ENCODE measurements at regions not wholly inside any gene's neighbourhood (a gene's known extent, or its start where the extent isn't known, plus 50 kb on each side); places are given as distances from the start of the nearest gene placed in this dataset.

GRCh38 chr18:30696201-30696600, 346.3 kb downstream of the DSC3 start:
- no peaks in the 10 kb centered on the region for H3K27me3 Mint-ChIP-seq
- Histone ChIP-seq H3K4me3 (ENCODE audit: control extremely low read depth in 1 of 5, extremely low read depth in 1 of 5, insufficient read depth in 1 of 5, low read depth in 2 of 5, low read length in 4 of 5) (no peak overlapping the region), H3K79me2 (ENCODE audit: control insufficient read depth, insufficient read depth, low read length) (no peaks in the 10 kb centered on the region), H2AFZ (ENCODE audit: insufficient read depth, low read depth, low read length, poor library complexity, severe bottlenecking) (no peak overlapping the region), H3K36me3 (replicated peaks in 1 of 2; ENCODE audit: control extremely low read depth in 1 of 2, control insufficient read depth in 1 of 2, extremely low read depth in 1 of 2, insufficient read depth in 2 of 2, low read length in 1 of 2) (no peaks in the 10 kb centered on the region), H4K20me1 (ENCODE audit: control insufficient read depth, insufficient read depth, low read length, poor library complexity, severe bottlenecking) (no peaks in the 10 kb centered on the region), H3K4me1 (ENCODE audit: control insufficient read depth in 2 of 2, insufficient read depth in 2 of 2, low read length in 2 of 2) (no peaks in the 10 kb centered on the region), H3K27me3 (replicated peaks in 1 of 4; ENCODE audit: control extremely low read depth in 1 of 4, control insufficient read depth in 3 of 4, insufficient read depth in 4 of 4, low read length in 3 of 4) (no peaks in the 10 kb centered on the region), H3K9me3 (ENCODE audit: control extremely low read depth in 1 of 3, control insufficient read depth in 2 of 3, insufficient read depth in 1 of 3, low read length in 2 of 3) (peaks cover 0 to 9% (median 0%) of the 10 kb centered on the region in 3 donors), H3K9ac (ENCODE audit: low read length) (no peak overlapping the region), H3K27ac (ENCODE audit: low read length in 2 of 2) (no peak overlapping the region), H3K4me2 (replicated peaks; ENCODE audit: low read depth, low read length, poor library complexity, severe bottlenecking) (no peak overlapping the region)
- 92% methylated on average over 5 of the region's 5 CpGs for WGBS (ENCODE audit: insufficient coverage)
- no peak overlapping the region for H3K27ac Mint-ChIP-seq
- CTCF ChIA-PET: no interaction called here
- intact Hi-C loops (cut with micrococcal nuclease): no loop called here
- DNase-seq: no peak
- H3K4me3 Mint-ChIP-seq: no peak overlapping the region
- no peak for ATAC-seq (ENCODE audit: low read depth)
- no peaks in the 10 kb centered on the region for H3K4me1 Mint-ChIP-seq
- POLR2A ChIA-PET: no interaction called here
- no peak for TF ChIP-seq EZH2 (IDR thresholded peaks at IDR 0.05; ENCODE audit: borderline replicate concordance, insufficient read depth, low read depth, low read length, poor library complexity, severe bottlenecking)
- TF ChIP-seq, protein P1, sequence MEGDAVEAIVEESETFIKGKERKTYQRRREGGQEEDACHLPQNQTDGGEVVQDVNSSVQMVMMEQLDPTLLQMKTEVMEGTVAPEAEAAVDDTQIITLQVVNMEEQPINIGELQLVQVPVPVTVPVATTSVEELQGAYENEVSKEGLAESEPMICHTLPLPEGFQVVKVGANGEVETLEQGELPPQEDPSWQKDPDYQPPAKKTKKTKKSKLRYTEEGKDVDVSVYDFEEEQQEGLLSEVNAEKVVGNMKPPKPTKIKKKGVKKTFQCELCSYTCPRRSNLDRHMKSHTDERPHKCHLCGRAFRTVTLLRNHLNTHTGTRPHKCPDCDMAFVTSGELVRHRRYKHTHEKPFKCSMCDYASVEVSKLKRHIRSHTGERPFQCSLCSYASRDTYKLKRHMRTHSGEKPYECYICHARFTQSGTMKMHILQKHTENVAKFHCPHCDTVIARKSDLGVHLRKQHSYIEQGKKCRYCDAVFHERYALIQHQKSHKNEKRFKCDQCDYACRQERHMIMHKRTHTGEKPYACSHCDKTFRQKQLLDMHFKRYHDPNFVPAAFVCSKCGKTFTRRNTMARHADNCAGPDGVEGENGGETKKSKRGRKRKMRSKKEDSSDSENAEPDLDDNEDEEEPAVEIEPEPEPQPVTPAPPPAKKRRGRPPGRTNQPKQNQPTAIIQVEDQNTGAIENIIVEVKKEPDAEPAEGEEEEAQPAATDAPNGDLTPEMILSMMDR (IDR thresholded peaks at IDR 0.05): no peak
- H3K9me3 Mint-ChIP-seq (ENCODE audit: insufficient read depth): no peaks in the 10 kb centered on the region

DNA sequence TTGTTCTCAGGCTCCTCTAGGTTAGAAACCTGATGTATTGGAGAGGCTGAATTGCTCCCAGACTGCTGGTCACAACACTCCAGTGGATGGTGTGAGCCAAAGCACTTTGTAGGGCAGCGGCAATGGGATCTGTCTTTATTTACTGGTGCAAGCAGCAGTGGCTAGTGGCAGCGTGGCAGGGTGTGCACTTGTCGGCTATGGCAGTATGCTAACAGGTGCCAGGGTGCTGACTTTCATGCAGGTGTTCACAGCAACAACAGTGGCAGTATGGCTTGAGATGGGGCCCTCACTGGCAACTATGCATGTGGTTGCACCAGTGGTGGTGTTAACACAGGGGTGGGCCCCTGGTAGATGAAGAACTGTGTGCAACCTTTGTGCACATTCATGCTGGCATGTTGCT, 347.8 kb downstream of the DSC3 start:
- DNase-seq (no peak), ATAC-seq (ENCODE audit: low read depth) (no peak)
- no peak overlapping the region for H3K9ac ChIP-seq (ENCODE audit: low read length)
- no peak overlapping the region for H3K4me3 Mint-ChIP-seq
- peaks cover 0 to 9% (median 0%) of the 10 kb centered on the region in 3 donors for H3K9me3 ChIP-seq (ENCODE audit: control extremely low read depth in 1 of 3, control insufficient read depth in 2 of 3, insufficient read depth in 1 of 3, low read length in 2 of 3)
- no peaks in the 10 kb centered on the region for H4K20me1 ChIP-seq (ENCODE audit: control insufficient read depth, insufficient read depth, low read length, poor library complexity, severe bottlenecking)
- H3K79me2 ChIP-seq (ENCODE audit: control insufficient read depth, insufficient read depth, low read length): no peaks in the 10 kb centered on the region
- no peaks in the 10 kb centered on the region for H3K9me3 Mint-ChIP-seq (ENCODE audit: insufficient read depth)
- no peak overlapping the region for H2AFZ ChIP-seq (ENCODE audit: insufficient read depth, low read depth, low read length, poor library complexity, severe bottlenecking)
- TF ChIP-seq, protein P1 (IDR thresholded peaks at IDR 0.05): no peak
- WGBS (ENCODE audit: insufficient coverage): 88% methylated on average over 3 of the region's 3 CpGs
- CTCF ChIA-PET: no interaction called here
- H3K27ac ChIP-seq (ENCODE audit: low read length in 2 of 2): no peak overlapping the region
- H3K4me3 ChIP-seq (ENCODE audit: control extremely low read depth in 1 of 5, extremely low read depth in 1 of 5, insufficient read depth in 1 of 5, low read depth in 2 of 5, low read length in 4 of 5): no peak overlapping the region
- no peak overlapping the region for H3K4me2 ChIP-seq (replicated peaks; ENCODE audit: low read depth, low read length, poor library complexity, severe bottlenecking)
- H3K4me1 ChIP-seq (ENCODE audit: control insufficient read depth in 2 of 2, insufficient read depth in 2 of 2, low read length in 2 of 2): no peaks in the 10 kb centered on the region
- intact Hi-C loops (cut with micrococcal nuclease): no loop called here
- no peaks in the 10 kb centered on the region for H3K36me3 ChIP-seq (replicated peaks in 1 of 2; ENCODE audit: control extremely low read depth in 1 of 2, control insufficient read depth in 1 of 2, extremely low read depth in 1 of 2, insufficient read depth in 2 of 2, low read length in 1 of 2)
- no peak overlapping the region for H3K27ac Mint-ChIP-seq
- H3K4me1 Mint-ChIP-seq: no peaks in the 10 kb centered on the region
- H3K27me3 Mint-ChIP-seq: no peaks in the 10 kb centered on the region
- no peaks in the 10 kb centered on the region for H3K27me3 ChIP-seq (replicated peaks in 1 of 4; ENCODE audit: control extremely low read depth in 1 of 4, control insufficient read depth in 3 of 4, insufficient read depth in 4 of 4, low read length in 3 of 4)
- POLR2A ChIA-PET: no interaction called here

All from B cell (primary cell).